Mucosa of descending colon (tissue), 3 donors: ENCODE measurements at regions not wholly inside any gene's neighbourhood (a gene's known extent, or its start where the extent isn't known, plus 50 kb on each side); places are given as distances from the start of the nearest gene placed in this dataset.

Experiments used
- ATAC-seq: fragments of 200-7000 bp; cut with Tn5 transposase; one replicate; pipeline ENCODE4 v1.9.1; 2020; ENCODE audit warnings: mild to moderate bottlenecking, moderate library complexity
- DNase-seq, 3 donors: peaks; one replicate each; pipeline ENCODE4 v3.0.0-alpha.2; 2020
- H3K36me3 ChIP-seq: fragments of 200-600 bp; one replicate; pipeline ENCODE4 v1.8.0; 2021; ENCODE audit warnings: low read depth, mild to moderate bottlenecking
- H3K4me1 ChIP-seq: fragments of 200-600 bp; one replicate; pipeline ENCODE4 v1.8.0; 2021; ENCODE audit warnings: low read depth, mild to moderate bottlenecking
- H3K4me3 ChIP-seq: fragments of 200-600 bp; one replicate; pipeline ENCODE4 v1.8.0; 2021; ENCODE audit warnings: mild to moderate bottlenecking
- H3K9me3 ChIP-seq: fragments of 200-600 bp; one replicate; pipeline ENCODE4 v1.8.0; 2021; ENCODE audit warnings: mild to moderate bottlenecking
- intact Hi-C, 2 donors: fragments of 100-400 bp; cut with DNase I in 1 of 2; cut with micrococcal nuclease in 1 of 2; formaldehyde crosslinking; loops; one replicate each; pipeline versions ENCODE4 v1.11.0 to v1.11.1; 2022; cut with DNase I, micrococcal nuclease
- TF ChIP-seq, protein P1 (sequence below): fragments of 200-600 bp; IDR thresholded peaks from one replicate; pipeline ENCODE4 v1.8.0; 2022; ENCODE audit warnings: antibody characterized with exemption, mild to moderate bottlenecking
- donor health status: DM: no; HTN: no; CAD: no; lungs with moderate emphysema.
- donor health status: DM: no; HTN: no; CAD: no.
- donor health status: DM: no; HTN: yes; CAD: no.

DNA sequence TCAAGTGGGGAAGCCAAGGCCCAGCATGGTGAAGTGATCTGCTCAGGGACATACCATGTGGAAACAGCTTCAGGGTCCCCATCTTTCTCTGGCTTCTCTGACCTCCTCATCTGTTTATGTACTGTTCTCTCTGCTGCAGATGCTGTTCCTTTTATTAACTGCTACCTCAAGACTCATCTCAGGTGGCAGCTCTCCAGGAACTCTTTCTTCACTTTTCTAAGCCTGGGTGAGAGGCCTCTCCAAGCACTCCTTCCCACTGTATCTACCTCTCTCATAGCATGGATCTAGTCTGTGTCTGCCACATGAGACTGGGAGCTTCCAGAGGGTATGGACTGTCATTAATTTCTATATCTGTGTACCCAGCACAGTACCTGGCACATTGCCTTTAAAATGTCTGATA lies 73.4 kb upstream of the PPM1J start:
- Histone ChIP-seq H3K4me3 (no peak overlapping the region), H3K36me3 (no peaks in the 10 kb centered on the region), H3K4me1 (no peaks in the 10 kb centered on the region), H3K9me3 (no peaks in the 10 kb centered on the region)
- TF ChIP-seq, protein P1, sequence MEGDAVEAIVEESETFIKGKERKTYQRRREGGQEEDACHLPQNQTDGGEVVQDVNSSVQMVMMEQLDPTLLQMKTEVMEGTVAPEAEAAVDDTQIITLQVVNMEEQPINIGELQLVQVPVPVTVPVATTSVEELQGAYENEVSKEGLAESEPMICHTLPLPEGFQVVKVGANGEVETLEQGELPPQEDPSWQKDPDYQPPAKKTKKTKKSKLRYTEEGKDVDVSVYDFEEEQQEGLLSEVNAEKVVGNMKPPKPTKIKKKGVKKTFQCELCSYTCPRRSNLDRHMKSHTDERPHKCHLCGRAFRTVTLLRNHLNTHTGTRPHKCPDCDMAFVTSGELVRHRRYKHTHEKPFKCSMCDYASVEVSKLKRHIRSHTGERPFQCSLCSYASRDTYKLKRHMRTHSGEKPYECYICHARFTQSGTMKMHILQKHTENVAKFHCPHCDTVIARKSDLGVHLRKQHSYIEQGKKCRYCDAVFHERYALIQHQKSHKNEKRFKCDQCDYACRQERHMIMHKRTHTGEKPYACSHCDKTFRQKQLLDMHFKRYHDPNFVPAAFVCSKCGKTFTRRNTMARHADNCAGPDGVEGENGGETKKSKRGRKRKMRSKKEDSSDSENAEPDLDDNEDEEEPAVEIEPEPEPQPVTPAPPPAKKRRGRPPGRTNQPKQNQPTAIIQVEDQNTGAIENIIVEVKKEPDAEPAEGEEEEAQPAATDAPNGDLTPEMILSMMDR, result no peak
- DNase-seq, result no peak
- intact Hi-C loops, result no loop called here
- ATAC-seq, result no peak

- no peak overlapping the region for H3K4me3 ChIP-seq
- TF ChIP-seq, protein P1, result no peak
- no peak for DNase-seq
- no peaks in the 10 kb centered on the region for H3K4me1 ChIP-seq
- H3K36me3 ChIP-seq, result no peaks in the 10 kb centered on the region
- H3K9me3 ChIP-seq, result no peaks in the 10 kb centered on the region
- no peak for ATAC-seq
- intact Hi-C loops, result no loop called here
These were observed 72.9 kb upstream of the PPM1J start for GRCh38 chr1:112788054-112788453.

DNA sequence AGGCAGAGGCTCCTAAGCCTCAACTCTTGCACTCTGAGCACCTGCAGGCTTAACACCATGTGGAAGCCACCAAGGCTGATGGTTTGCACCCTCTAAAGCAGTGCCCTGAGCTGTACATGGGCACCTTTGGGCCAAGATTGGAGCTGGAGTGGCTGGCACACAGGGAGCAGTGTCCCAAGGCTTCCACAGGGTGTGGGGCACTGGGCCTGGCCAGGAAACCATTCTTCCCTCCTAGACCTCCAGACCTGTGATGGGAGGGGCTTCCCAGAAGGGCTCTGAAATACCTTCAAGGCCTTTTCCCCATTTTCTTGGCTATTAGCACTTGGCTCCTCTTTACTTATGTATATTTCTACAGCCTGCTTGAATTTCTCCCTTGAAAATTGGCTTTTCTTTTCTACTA lies 67.9 kb upstream of the PPM1J start:
- no peaks in the 10 kb centered on the region for H3K36me3 ChIP-seq
- H3K4me1 ChIP-seq, result no peaks in the 10 kb centered on the region
- DNase-seq (no peak), ATAC-seq (no peak)
- TF ChIP-seq, protein P1, result no peak
- H3K4me3 ChIP-seq, result no peak overlapping the region
- H3K9me3 ChIP-seq, result no peaks in the 10 kb centered on the region
- intact Hi-C loops, result no loop called here

- TF ChIP-seq, protein P1, result no peak
- Histone ChIP-seq H3K4me1 (no peaks in the 10 kb centered on the region), H3K4me3 (no peak overlapping the region), H3K9me3 (no peaks in the 10 kb centered on the region), H3K36me3 (no peaks in the 10 kb centered on the region)
- intact Hi-C loops, result no loop called here
- DNase-seq (no peak), ATAC-seq (no peak)
These were observed 64.8 kb upstream of the PPM1J start for GRCh38 chr1:112779665-112780526.

GRCh38 chr1:112778137-112778536 lies 63.0 kb upstream of the PPM1J start:
- Histone ChIP-seq H3K9me3 (no peaks in the 10 kb centered on the region), H3K4me1 (no peaks in the 10 kb centered on the region), H3K36me3 (no peaks in the 10 kb centered on the region), H3K4me3 (no peak overlapping the region)
- ATAC-seq (no peak), DNase-seq (no peak)
- intact Hi-C loops, result no loop called here
- TF ChIP-seq, protein P1, result no peak
